NCI-H510A (cell line): ENCODE measurements at regions not wholly inside any gene's neighbourhood (a gene's known extent, or its start where the extent isn't known, plus 50 kb on each side); places are given as distances from the start of the nearest gene placed in this dataset.
A peak's percentile ranks its signal among the peaks of the same experiment; 100 is the strongest.

Source experiments
- DNase-seq: peaks from one replicate; lab custom pipeline; 2025; lab: John Stamatoyannopoulos, UW

GRCh38 chr18:39380186-39380725 is 1814.7 kb upstream of the CELF4 start:
- DNase-seq: no peak

GRCh38 chr18:39375066-39375465 is 1809.5 kb upstream of the CELF4 start:
- DNase-seq: no peak

GRCh38 chr18:39371996-39372395 is 1806.4 kb upstream of the CELF4 start:
- no peak for DNase-seq

GRCh38 chr18:39366656-39367055 is 1801.1 kb upstream of the CELF4 start:
- DNase-seq: no peak

- DNase-seq: no peak
Measured at GRCh38 chr18:39365836-39366485, 1800.4 kb upstream of the CELF4 start.

- DNase-seq: no peak
Measured at GRCh38 chr18:39360072-39360471, 1794.5 kb upstream of the CELF4 start.

- DNase-seq: no peak
Measured at GRCh38 chr18:39359636-39360035, 1794.0 kb upstream of the CELF4 start.

GRCh38 chr18:39350945-39351344 is 1785.3 kb upstream of the CELF4 start:
- no peak for DNase-seq

- no peak for DNase-seq
Measured at GRCh38 chr18:39349801-39350200, 1784.2 kb upstream of the CELF4 start.

GRCh38 chr18:39348757-39349156 is 1783.2 kb upstream of the CELF4 start:
- no peak for DNase-seq

- DNase-seq: no peak
Measured at GRCh38 chr18:39347701-39348100, 1782.1 kb upstream of the CELF4 start.

- no peak for DNase-seq
Measured at GRCh38 chr18:39346916-39347315, 1781.3 kb upstream of the CELF4 start.

- DNase-seq: no peak
Measured at GRCh38 chr18:39345321-39345720, 1779.7 kb upstream of the CELF4 start.

GRCh38 chr18:39344487-39344886 is 1778.9 kb upstream of the CELF4 start:
- no peak for DNase-seq

- peak; percentile 23 for DNase-seq
Measured at GRCh38 chr18:39341129-39341528, 1775.5 kb upstream of the CELF4 start.

GRCh38 chr18:39340418-39340817 is 1774.8 kb upstream of the CELF4 start:
- no peak for DNase-seq

- no peak for DNase-seq
Measured at GRCh38 chr18:39329496-39330275, 1764.1 kb upstream of the CELF4 start.

- DNase-seq: no peak
Measured at GRCh38 chr18:39326772-39327171, 1761.2 kb upstream of the CELF4 start.

GRCh38 chr18:39325973-39326372 is 1760.4 kb upstream of the CELF4 start:
- DNase-seq: no peak

GRCh38 chr18:39319141-39319540 is 1753.5 kb upstream of the CELF4 start:
- DNase-seq: no peak

- DNase-seq: no peak
Measured at GRCh38 chr18:39318462-39318861, 1752.9 kb upstream of the CELF4 start.

- DNase-seq: no peak
Measured at GRCh38 chr18:39318008-39318407, 1752.4 kb upstream of the CELF4 start.

- DNase-seq: no peak
Measured at GRCh38 chr18:39314595-39314994, 1749.0 kb upstream of the CELF4 start.
